ENCODE measurements at regions not wholly inside any gene's neighbourhood (a gene's known extent, or its start where the extent isn't known, plus 50 kb on each side); places are given as distances from the start of the nearest gene placed in this dataset.

DNA sequence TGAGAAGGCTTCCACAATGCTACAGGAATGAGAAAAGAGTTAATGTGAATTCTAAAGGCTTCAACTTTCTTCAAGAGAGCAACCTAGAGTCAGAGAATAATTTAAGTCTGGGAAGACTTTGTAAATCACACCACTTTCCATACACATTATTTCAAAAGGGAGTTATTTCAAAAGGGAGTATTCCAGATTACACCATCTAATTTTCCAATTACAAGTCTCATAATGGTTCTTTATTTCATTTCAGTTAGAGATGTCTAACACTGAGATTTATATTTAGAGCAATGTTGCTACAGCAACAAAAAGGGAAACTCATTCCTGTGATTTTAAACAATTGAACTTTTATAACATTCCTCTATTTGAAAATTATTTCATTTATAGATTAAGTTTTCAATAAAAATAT is 98.8 kb upstream of the DST start:
- Histone ChIP-seq H3K27me3 (ENCODE audit: insufficient read depth, low read length) (no peaks in the 10 kb centered on the region), H3K9ac (ENCODE audit: low read length) (no peak overlapping the region), H3K4me3 (replicated peaks in 1 of 2; ENCODE audit: low read depth in 1 of 2, low read length in 2 of 2) (no peak overlapping the region), H4K20me1 (ENCODE audit: insufficient read depth) (no peaks in the 10 kb centered on the region), H3K4me2 (ENCODE audit: low read length) (no peak overlapping the region), H3K9me2 (ENCODE audit: insufficient read depth) (no peaks in the 10 kb centered on the region), H3K36me3 (ENCODE audit: control insufficient read depth in 1 of 2, insufficient read depth in 2 of 2, low read length in 2 of 2) (no peaks in the 10 kb centered on the region), H3K4me1 (ENCODE audit: control insufficient read depth in 1 of 2, insufficient read depth in 2 of 2, low read length in 2 of 2) (peaks cover 49 to 53% of the 10 kb centered on the region in 2 experiments), H3K9me3 (ENCODE audit: control insufficient read depth in 1 of 2, insufficient read depth in 1 of 2, low read depth in 1 of 2, low read length in 2 of 2) (no peaks in the 10 kb centered on the region), H3K27ac (ENCODE audit: low read depth, low read length) (no peak overlapping the region), H2AFZ (ENCODE audit: low read depth, low read length, poor library complexity, severe bottlenecking) (no peak overlapping the region), H3K79me2 (ENCODE audit: insufficient read depth, low read length) (peaks cover 86% of the 10 kb centered on the region)
- TF ChIP-seq, protein P1, sequence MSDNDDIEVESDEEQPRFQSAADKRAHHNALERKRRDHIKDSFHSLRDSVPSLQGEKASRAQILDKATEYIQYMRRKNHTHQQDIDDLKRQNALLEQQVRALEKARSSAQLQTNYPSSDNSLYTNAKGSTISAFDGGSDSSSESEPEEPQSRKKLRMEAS (IDR thresholded peaks at IDR 0.05): no peak
- no peak for TF ChIP-seq SIN3A (IDR thresholded peaks at IDR 0.05; ENCODE audit: low read depth)
- no peak for TF ChIP-seq CBX3 (IDR thresholded peaks at IDR 0.05; ENCODE audit: low read depth)
- no peak for TF ChIP-seq FOSL1 (IDR thresholded peaks at IDR 0.05; ENCODE audit: low read depth)
- TF ChIP-seq RAD21 (IDR thresholded peaks at IDR 0.05; ENCODE audit: low read depth): no peak
- BruUV-seq (replicated peaks): no TSS peak
- ChIA-PET RAD21 (ENCODE audit: low non-redundant PET in 1 of 2, low total read pairs in 2 of 2, uncharacterized antibody in 2 of 2, unreplicated experiment in 2 of 2) (no interaction called here), CTCF (no interaction called here), POLR2A (no interaction called here)
- no peak for ATAC-seq
- DNase-seq (ENCODE audit: low read depth, low spot score): no peak
- intact Hi-C loops (cut with micrococcal nuclease): no loop called here

DNA sequence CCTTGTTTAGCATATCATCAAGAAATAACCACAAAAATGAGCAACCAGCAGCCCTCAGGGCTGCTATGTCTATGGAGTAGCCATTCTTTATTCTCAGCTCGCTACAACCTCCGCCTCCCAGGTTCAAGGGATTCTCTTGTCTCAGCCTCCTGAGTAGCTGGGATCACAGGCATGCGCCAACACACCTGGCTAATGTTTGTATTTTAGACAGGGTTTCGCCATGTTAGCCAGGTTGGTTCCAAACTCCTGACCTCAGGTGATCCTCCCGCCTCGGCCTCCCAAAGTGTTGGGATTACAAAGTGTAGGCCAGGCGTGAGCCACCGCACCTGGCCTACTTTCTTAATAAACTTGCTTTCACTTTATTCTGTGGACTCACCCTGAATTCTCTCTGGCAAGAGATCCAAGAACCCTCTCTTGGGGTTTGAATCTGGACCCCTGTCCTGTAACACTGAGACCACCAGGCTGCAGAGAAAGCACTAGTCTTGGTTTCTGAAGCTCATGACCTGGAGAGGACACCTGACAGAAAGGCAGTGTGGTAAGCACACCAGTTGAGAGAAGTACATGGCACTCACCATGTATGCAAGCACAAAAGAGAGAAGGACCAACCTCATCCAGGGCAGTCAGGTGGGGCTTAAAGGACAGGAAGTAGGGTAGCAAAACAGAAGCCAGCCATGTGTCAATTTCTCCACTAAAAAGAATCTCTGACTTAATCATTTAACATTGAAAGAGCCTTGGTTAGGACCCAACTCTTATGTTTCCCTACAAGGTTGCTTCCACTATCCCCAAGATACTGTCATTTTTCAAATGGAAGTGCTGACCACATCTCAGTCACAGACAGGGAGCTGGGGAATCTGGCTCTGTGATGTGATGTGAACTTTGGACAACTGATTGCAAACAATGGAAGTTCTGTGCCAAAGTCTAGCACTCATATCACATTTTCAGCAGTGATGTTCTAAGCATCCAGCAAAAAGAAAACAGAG is 97.4 kb upstream of the DST start:
- Histone ChIP-seq H3K4me3 (replicated peaks in 1 of 2; ENCODE audit: low read depth in 1 of 2, low read length in 2 of 2) (no peak overlapping the region), H3K4me2 (ENCODE audit: low read length) (no peak overlapping the region), H3K9me3 (ENCODE audit: control insufficient read depth in 1 of 2, insufficient read depth in 1 of 2, low read depth in 1 of 2, low read length in 2 of 2) (no peaks in the 10 kb centered on the region), H3K9ac (ENCODE audit: low read length) (no peak overlapping the region), H3K27ac (ENCODE audit: low read depth, low read length) (no peak overlapping the region), H3K27me3 (ENCODE audit: insufficient read depth, low read length) (no peaks in the 10 kb centered on the region), H4K20me1 (ENCODE audit: insufficient read depth) (no peaks in the 10 kb centered on the region), H3K36me3 (ENCODE audit: control insufficient read depth in 1 of 2, insufficient read depth in 2 of 2, low read length in 2 of 2) (no peaks in the 10 kb centered on the region), H2AFZ (ENCODE audit: low read depth, low read length, poor library complexity, severe bottlenecking) (no peak overlapping the region), H3K4me1 (ENCODE audit: control insufficient read depth in 1 of 2, insufficient read depth in 2 of 2, low read length in 2 of 2) (peaks cover 38 to 44% of the 10 kb centered on the region in 2 experiments), H3K9me2 (ENCODE audit: insufficient read depth) (no peaks in the 10 kb centered on the region), H3K79me2 (ENCODE audit: insufficient read depth, low read length) (peaks cover 83% of the 10 kb centered on the region)
- DNase-seq (ENCODE audit: low read depth, low spot score) (no peak), ATAC-seq (no peak)
- ChIA-PET POLR2A (no interaction called here), CTCF (no interaction called here), RAD21 (ENCODE audit: low non-redundant PET in 1 of 2, low total read pairs in 2 of 2, uncharacterized antibody in 2 of 2, unreplicated experiment in 2 of 2) (no interaction called here)
- no TSS peak for BruUV-seq (replicated peaks)
- intact Hi-C loops (cut with micrococcal nuclease): no loop called here
- TF ChIP-seq ELF1 (IDR thresholded peaks at IDR 0.05; ENCODE audit: borderline replicate concordance, low read depth) (no peak), POLR2AphosphoS5 (IDR thresholded peaks at IDR 0.05; ENCODE audit: low read depth, low read length) (no peak), YY1 (IDR thresholded peaks at IDR 0.05; ENCODE audit: extremely low read depth, insufficient replicate concordance, low read depth, low read length) (no peak), SIN3A (IDR thresholded peaks at IDR 0.05; ENCODE audit: low read depth) (no peak), TCF7L2 (IDR thresholded peaks at IDR 0.05; ENCODE audit: borderline replicate concordance, extremely low read depth, insufficient read depth, insufficient read length) (no peak), ZFX (IDR thresholded peaks at IDR 0.05) (no peak), CEBPB (IDR thresholded peaks at IDR 0.05; ENCODE audit: low read depth) (no peak)
- TF ChIP-seq, protein P2, sequence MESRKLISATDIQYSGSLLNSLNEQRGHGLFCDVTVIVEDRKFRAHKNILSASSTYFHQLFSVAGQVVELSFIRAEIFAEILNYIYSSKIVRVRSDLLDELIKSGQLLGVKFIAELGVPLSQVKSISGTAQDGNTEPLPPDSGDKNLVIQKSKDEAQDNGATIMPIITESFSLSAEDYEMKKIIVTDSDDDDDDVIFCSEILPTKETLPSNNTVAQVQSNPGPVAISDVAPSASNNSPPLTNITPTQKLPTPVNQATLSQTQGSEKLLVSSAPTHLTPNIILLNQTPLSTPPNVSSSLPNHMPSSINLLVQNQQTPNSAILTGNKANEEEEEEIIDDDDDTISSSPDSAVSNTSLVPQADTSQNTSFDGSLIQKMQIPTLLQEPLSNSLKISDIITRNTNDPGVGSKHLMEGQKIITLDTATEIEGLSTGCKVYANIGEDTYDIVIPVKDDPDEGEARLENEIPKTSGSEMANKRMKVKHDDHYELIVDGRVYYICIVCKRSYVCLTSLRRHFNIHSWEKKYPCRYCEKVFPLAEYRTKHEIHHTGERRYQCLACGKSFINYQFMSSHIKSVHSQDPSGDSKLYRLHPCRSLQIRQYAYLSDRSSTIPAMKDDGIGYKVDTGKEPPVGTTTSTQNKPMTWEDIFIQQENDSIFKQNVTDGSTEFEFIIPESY (IDR thresholded peaks at IDR 0.05; ENCODE audit: extremely low read depth, insufficient replicate concordance, low read length): no peak
- TF ChIP-seq, protein P3, sequence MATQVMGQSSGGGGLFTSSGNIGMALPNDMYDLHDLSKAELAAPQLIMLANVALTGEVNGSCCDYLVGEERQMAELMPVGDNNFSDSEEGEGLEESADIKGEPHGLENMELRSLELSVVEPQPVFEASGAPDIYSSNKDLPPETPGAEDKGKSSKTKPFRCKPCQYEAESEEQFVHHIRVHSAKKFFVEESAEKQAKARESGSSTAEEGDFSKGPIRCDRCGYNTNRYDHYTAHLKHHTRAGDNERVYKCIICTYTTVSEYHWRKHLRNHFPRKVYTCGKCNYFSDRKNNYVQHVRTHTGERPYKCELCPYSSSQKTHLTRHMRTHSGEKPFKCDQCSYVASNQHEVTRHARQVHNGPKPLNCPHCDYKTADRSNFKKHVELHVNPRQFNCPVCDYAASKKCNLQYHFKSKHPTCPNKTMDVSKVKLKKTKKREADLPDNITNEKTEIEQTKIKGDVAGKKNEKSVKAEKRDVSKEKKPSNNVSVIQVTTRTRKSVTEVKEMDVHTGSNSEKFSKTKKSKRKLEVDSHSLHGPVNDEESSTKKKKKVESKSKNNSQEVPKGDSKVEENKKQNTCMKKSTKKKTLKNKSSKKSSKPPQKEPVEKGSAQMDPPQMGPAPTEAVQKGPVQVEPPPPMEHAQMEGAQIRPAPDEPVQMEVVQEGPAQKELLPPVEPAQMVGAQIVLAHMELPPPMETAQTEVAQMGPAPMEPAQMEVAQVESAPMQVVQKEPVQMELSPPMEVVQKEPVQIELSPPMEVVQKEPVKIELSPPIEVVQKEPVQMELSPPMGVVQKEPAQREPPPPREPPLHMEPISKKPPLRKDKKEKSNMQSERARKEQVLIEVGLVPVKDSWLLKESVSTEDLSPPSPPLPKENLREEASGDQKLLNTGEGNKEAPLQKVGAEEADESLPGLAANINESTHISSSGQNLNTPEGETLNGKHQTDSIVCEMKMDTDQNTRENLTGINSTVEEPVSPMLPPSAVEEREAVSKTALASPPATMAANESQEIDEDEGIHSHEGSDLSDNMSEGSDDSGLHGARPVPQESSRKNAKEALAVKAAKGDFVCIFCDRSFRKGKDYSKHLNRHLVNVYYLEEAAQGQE (IDR thresholded peaks at IDR 0.05; ENCODE audit: low read depth): no peak
